ENCODE measurements at regions not wholly inside any gene's neighbourhood (a gene's known extent, or its start where the extent isn't known, plus 50 kb on each side); places are given as distances from the start of the nearest gene placed in this dataset.
"Not testable (repeated sequence)": the region's sequence is repeated elsewhere in the genome, so short reads cannot be mapped to it uniquely, and the experiment has no call there.

- no peak for DNase-seq
These were observed 348.1 kb upstream of the NRXN1 start for GRCh38 chr2:51379997-51380396.

DNA sequence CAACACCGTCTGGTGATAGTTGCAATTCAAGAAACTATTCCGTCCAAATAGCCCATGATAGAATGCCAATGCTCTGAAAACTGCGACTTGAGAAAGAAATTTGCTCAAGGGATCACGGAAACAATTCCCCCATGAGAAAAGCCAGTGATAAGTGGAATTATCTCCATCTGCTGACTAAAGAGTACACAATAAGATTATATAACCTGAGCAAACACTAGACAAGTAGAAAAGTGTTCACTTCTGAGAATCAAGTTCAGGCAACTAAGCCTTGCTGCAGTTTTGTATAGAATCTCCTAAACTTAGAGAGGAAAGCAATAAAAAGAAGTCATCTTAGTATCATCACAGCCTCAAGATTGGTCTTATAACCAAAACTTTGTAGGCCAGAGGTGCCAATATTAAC is 336.3 kb upstream of the NRXN1 start:
- DNase-seq, result no peak

- DNase-seq, result no peak
These were observed 318.2 kb upstream of the NRXN1 start for GRCh38 chr2:51350100-51350499.

- no peak for DNase-seq
These were observed 313.0 kb upstream of the NRXN1 start for GRCh38 chr2:51344886-51345285.

DNA sequence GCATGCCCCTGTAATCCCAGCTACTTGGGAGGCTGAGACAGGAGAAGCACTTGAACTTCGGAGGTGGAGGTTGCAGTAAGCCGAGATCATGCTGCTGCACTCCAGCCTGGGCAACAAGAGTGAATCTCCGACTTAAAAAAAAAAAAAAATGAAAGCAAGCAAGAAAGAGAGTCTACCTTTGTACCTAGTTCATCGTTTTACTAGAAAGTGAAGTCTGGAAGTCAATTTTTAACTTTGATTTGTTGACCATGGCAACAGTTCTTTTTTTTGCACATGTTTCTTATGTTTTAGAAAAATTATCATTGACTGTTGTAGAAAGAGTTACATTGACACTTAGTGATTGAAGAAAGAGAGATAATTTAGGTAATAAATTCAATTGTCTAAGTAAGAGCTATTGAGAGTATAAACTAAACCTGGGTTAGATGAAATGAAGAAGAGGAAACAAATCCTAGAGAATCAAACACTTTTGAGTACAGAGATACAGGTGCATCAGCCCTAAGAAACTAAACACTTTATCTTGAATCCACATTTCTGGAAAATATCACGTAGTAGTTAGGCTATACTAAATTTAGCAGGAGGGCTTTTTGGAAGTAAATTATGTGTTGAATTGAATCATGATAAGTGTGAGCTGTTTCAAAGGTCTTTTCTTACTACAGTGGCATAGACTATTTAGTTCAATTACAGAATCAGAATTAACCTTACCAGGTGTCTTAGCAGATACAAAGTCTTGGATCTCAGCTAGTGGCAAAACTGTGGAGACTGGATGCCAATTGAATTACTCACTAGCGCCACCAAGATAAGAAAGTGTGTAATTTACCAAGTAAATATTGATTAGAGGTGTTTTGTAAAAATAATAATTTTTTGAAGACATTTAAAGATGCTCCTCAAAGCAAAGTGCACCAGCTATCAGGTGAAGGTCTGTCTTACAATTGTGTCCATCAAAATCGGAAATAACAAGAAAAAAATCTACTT is 303.4 kb upstream of the NRXN1 start:
- DNase-seq, result no peak

DNA sequence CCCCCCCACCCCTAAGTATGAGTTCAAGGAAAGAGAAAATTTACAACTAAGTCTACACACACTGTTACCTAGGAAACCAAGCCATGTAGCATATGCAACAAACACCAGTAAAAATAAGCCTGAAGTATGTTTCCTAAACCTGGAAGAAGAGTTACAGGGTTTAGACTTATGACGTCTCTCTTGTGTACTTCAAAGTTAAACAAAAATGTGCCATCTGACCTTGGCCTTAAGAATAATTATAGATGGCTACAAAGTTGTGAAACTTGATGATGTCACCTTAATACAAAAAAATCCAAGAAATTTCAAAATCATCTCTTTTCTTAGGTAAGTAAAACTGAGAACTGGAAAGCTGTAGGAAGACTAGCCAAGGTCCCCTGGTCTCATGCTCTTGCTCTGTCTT is 297.6 kb upstream of the NRXN1 start:
- DNase-seq, result no peak

GRCh38 chr2:51324051-51324450 is 292.1 kb upstream of the NRXN1 start:
- no peak for DNase-seq

GRCh38 chr2:51322613-51323012 is 290.7 kb upstream of the NRXN1 start:
- no peak for DNase-seq

DNA sequence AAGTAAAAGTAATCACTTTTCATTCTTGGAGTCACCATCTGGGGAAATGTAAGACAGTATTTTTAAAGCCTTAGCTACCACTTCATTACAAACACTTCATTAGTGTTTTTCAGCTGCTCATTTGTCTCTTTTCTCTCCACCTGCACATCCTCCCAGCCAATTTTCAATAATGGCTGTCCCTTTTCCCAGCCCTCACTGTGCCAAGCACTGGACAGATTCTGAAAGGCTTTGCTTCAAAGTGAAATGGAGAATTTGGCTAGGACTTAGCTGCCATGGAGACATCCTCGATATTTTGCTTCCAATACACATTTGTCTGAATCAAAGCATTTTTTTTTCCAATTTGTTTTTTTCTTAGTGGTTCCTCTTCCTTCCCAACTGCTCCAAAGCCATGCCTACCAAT is 272.4 kb upstream of the NRXN1 start:
- peak; percentile 5 to 52 for DNase-seq

- no peak for DNase-seq
These were observed 269.4 kb upstream of the NRXN1 start for GRCh38 chr2:51301381-51301780.

DNA sequence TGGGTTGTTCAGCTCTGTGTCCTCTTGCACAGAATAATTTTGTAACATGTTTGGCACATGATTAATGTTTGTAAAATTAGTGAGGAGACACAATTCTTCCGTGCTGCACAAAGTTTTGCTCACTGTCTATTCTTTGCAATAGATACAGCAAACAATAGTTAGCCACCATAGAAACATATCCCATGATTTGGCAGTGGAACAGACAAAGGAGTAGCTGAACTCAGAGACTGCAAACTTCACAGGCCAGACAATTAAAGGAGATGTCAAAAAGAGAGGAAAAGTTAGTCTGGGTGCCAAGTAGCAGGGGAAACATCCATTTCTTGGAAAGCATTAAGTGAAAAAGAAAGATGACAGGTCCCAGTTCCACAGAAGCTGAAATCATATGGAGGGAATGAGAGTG is 267.4 kb upstream of the NRXN1 start:
- no peak for DNase-seq

GRCh38 chr2:51297488-51297887 is 265.6 kb upstream of the NRXN1 start:
- no peak for DNase-seq

DNA sequence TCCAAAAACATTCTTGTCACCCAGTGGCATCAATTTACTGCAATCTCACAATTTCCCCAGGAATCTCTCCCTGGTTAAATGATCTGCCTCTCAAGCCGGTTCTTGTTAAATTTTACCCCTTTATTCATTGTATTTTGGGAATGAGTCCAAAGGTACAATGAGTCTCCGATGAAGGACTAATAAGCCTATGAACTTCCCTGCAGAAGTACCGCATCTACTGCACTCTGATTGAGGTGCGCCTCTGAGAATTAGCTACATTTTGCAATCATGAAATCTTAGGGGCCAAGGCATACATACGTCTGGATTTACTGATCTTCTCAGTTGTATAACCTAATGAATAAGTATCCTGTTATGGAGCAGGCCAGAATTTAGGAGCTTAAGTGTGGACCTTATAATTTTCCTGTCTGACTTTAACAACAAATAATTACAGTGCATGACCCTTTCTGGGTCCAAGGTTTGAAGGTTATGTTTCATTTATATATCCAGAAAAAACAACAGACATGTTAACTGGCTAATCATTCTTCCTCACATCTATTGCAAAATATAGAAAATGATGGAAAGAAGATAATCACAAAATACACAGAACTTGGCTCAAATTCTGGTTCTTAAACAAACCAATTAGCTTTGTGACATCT is 261.8 kb upstream of the NRXN1 start:
- DNase-seq, result no peak

- DNase-seq, result no peak
These were observed 260.0 kb upstream of the NRXN1 start for GRCh38 chr2:51291762-51292551.

DNA sequence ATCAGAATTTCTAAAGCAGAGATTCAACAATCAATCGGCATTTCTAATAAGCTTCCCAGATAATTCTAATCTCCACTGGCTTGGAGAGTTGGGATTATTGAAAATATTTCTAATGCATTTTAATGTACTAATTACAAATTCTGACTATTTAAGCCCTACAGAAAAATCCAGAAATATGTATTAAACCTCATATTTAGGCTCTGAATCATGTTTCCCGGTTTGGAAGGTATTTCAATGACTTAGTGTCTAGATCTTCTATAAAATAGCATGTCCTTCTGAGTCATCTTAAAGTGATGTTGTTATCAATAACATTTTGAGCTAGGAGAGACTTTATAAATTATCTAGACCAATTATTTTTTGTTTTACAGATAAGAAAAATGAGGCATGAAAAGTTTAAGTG is 258.8 kb upstream of the NRXN1 start:
- no peak for DNase-seq

DNA sequence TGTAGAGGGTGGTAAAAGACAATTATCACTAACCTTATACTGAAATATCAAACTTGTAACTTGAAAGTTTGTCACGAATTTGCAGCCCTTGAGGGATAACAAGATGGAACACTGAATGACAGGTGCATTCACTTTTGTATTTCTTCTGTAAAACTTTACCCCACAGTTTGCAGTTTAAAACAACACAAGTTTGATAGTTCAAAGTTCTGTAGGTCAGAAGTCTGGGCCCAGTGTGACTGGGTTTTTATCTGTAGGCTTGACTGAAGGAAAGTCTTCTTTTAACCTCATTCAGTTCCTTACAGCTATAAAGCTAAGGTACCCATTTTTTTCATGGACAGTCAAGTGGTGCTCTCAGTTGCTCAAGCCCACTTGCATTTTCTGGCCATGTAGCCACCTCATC is 257.1 kb upstream of the NRXN1 start:
- DNase-seq, result no peak

DNA sequence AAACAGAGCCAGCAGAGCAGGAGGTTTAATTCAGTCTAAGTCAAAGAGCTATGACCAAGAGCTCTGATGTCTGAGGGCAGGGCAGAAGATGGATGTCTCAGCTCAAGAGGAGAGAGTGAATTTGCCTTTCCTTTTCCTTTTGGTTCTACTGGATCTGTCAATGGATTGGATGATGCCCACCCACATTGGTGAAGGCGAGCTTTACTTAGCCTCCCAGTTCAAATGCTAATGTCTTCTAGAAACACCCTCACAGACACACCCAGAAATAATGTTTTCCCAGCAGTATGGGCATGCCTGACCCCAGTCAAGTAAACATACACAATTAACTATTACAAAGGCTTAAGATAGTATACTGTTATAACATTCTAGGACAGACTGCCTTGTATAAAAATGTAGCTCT is 236.3 kb upstream of the NRXN1 start:
- DNase-seq, result no peak

GRCh38 chr2:51265539-51265938 is 233.6 kb upstream of the NRXN1 start:
- DNase-seq, result no peak

GRCh38 chr2:51263951-51264350 is 232.0 kb upstream of the NRXN1 start:
- DNase-seq, result no peak

DNA sequence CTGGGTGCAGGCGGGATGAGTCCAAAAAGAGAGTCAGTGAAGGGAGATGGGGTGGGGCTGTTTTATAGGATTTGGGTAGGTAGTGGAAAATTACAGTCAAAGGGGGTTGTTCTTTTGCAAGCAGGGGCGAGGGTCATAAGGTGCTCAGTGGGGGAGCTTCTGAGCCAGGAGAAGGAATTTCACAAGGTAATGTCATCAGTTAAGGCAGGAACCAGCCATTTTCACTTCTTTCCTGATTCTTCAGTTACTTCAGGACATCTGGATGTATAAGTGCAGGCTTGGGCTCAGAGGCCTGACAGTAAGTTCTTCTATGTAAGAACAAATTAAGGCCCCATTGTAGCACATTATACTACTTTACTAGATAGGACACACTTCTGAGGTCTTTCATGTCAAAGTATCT is 231.2 kb upstream of the NRXN1 start:
- DNase-seq, result not testable (repeated sequence)

- no peak for DNase-seq
These were observed 226.4 kb upstream of the NRXN1 start for GRCh38 chr2:51258301-51258700.

GRCh38 chr2:51256736-51257135 is 224.8 kb upstream of the NRXN1 start:
- DNase-seq, result no peak

GRCh38 chr2:51251356-51251755 is 219.4 kb upstream of the NRXN1 start:
- no peak for DNase-seq
